ENCODE measurements at regions not wholly inside any gene's neighbourhood (a gene's known extent, or its start where the extent isn't known, plus 50 kb on each side); places are given as distances from the start of the nearest gene placed in this dataset.
A peak's percentile ranks its signal among the peaks of the same experiment; 100 is the strongest.

GRCh38 chr18:75358928-75359327, 68.6 kb downstream of the SMIM21 start:
- peak in 1 of 2 donors; percentile 10 for DNase-seq (ENCODE audit: low read depth in 2 of 2)
- TF ChIP-seq, protein P1, sequence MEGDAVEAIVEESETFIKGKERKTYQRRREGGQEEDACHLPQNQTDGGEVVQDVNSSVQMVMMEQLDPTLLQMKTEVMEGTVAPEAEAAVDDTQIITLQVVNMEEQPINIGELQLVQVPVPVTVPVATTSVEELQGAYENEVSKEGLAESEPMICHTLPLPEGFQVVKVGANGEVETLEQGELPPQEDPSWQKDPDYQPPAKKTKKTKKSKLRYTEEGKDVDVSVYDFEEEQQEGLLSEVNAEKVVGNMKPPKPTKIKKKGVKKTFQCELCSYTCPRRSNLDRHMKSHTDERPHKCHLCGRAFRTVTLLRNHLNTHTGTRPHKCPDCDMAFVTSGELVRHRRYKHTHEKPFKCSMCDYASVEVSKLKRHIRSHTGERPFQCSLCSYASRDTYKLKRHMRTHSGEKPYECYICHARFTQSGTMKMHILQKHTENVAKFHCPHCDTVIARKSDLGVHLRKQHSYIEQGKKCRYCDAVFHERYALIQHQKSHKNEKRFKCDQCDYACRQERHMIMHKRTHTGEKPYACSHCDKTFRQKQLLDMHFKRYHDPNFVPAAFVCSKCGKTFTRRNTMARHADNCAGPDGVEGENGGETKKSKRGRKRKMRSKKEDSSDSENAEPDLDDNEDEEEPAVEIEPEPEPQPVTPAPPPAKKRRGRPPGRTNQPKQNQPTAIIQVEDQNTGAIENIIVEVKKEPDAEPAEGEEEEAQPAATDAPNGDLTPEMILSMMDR (IDR thresholded peaks at IDR 0.05; ENCODE audit: low read depth, low read length), result no peak
- no peak overlapping the region for H3K4me3 ChIP-seq (replicated peaks in 1 of 2; ENCODE audit: low read depth in 2 of 2, low read length in 2 of 2)

- DNase-seq (ENCODE audit: low read depth in 2 of 2), result no peak
- TF ChIP-seq, protein P1 (IDR thresholded peaks at IDR 0.05; ENCODE audit: low read depth, low read length), result no peak
- H3K4me3 ChIP-seq (replicated peaks in 1 of 2; ENCODE audit: low read depth in 2 of 2, low read length in 2 of 2), result no peak overlapping the region
Measured at GRCh38 chr18:75353357-75353756, 74.1 kb downstream of the SMIM21 start.

DNA sequence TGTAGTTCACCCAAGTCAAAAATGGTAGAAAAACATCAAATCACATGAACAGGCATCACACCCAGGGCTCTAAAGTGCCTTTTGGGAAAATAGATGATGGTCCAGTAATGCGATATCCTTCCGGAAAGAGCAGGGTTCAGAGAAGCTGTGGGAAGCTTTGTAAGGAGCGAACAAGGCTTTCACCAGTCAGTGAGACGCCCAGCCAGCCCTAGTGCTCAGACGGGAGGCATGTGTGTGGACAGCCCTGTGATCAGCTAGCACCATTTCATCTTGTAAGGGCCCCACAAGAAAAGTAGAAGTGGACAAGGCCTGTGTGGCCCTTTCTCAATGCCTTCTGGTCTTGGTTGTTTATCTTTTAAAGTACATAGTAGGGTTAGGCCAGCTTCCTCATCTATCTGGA, 76.1 kb downstream of the SMIM21 start:
- TF ChIP-seq, protein P1 (IDR thresholded peaks at IDR 0.05; ENCODE audit: low read depth, low read length), result no peak
- no peak for DNase-seq (ENCODE audit: low read depth in 2 of 2)
- H3K4me3 ChIP-seq (replicated peaks in 1 of 2; ENCODE audit: low read depth in 2 of 2, low read length in 2 of 2), result no peak overlapping the region

GRCh38 chr18:75350857-75351256, 76.6 kb downstream of the SMIM21 start:
- no peak for DNase-seq (ENCODE audit: low read depth in 2 of 2)
- no peak overlapping the region for H3K4me3 ChIP-seq (replicated peaks in 1 of 2; ENCODE audit: low read depth in 2 of 2, low read length in 2 of 2)
- TF ChIP-seq, protein P1 (IDR thresholded peaks at IDR 0.05; ENCODE audit: low read depth, low read length), result no peak

DNA sequence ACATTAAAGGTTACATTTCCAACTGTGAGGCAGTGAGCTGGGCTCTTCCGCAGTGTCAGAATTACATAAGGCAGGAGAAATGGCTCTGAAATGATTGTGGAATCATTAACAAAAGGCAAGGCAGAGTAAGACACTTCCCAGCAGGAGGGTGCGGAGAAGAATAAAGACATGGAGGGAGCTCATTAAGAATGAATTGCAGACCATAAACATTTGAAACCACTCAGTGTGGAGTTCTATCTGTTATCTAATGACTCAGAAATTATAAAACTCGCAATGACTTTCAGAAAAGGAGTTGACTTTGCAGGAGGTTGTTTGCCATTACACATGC, 77.0 kb downstream of the SMIM21 start:
- no peak for DNase-seq (ENCODE audit: low read depth in 2 of 2)
- TF ChIP-seq, protein P1 (IDR thresholded peaks at IDR 0.05; ENCODE audit: low read depth, low read length), result no peak
- no peak overlapping the region for H3K4me3 ChIP-seq (replicated peaks in 1 of 2; ENCODE audit: low read depth in 2 of 2, low read length in 2 of 2)

DNA sequence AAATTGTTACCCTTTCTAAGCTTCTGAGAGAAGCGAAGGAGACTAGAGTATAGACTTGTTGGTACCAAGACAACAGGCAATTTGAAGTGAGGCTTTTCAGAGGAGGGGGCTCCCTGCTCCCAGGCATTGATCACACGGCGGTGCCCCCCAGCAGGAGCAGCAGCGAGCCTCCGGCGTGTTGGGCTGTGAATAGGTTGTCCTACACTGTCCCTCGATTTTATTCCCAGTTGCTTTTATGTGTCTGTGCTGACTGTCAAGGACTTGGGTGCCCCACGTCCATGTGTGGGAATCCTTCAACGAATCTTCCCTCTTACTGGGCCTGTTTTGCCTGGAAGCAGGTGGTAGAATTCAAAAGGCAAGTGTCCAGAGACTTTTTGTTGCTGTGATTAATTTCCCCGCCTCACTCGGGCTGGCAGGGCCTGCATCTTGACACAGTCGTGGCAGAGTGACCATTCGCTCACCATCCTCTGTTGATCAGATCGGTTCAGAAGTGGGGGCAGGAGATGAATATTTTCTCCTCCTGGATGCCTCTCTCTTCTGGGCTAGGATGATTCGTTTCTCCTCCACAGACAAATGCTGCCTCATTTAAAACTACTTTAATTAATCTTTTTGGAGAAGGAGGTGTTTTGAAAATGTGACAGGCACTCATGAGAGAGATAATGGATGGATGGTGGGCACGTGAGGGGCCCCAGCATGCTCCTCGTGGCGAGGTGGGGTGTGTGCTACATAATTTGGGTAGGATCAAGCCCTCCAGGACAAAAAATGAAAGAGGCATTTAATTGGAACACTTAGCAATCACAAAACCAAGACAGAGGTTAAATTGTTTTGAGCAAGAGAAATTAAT, 77.6 kb downstream of the SMIM21 start:
- TF ChIP-seq, protein P1 (IDR thresholded peaks at IDR 0.05; ENCODE audit: low read depth, low read length), result no peak
- DNase-seq (ENCODE audit: low read depth in 2 of 2), result no peak
- H3K4me3 ChIP-seq (replicated peaks in 1 of 2; ENCODE audit: low read depth in 2 of 2, low read length in 2 of 2), result no peak overlapping the region

DNA sequence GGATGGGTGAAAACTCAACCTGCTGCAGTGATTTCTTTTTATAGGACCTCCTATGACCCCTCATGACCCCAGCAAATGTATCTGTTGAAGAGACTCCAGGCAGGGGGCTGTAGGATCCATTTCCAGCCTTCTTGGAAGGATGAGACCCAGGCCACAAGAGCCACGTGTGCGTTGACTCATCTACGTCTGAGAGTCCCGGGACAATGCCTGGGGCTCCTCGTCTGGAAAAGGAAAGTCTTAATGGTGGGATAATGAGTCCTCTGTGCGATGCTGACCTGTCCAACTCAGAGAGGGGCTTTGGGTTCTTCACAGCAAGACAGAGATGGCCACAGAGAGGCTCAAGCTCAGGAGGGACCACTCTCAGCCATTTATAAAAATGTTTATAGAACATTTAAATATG, 80.8 kb downstream of the SMIM21 start:
- H3K4me3 ChIP-seq (replicated peaks in 1 of 2; ENCODE audit: low read depth in 2 of 2, low read length in 2 of 2), result no peak overlapping the region
- TF ChIP-seq, protein P1 (IDR thresholded peaks at IDR 0.05; ENCODE audit: low read depth, low read length), result no peak
- no peak for DNase-seq (ENCODE audit: low read depth in 2 of 2)
